ENCODE measurements at regions not wholly inside any gene's neighbourhood (a gene's known extent, or its start where the extent isn't known, plus 50 kb on each side); places are given as distances from the start of the nearest gene placed in this dataset.
"Not testable (repeated sequence)": the region's sequence is repeated elsewhere in the genome, so short reads cannot be mapped to it uniquely, and the experiment has no call there.

DNA sequence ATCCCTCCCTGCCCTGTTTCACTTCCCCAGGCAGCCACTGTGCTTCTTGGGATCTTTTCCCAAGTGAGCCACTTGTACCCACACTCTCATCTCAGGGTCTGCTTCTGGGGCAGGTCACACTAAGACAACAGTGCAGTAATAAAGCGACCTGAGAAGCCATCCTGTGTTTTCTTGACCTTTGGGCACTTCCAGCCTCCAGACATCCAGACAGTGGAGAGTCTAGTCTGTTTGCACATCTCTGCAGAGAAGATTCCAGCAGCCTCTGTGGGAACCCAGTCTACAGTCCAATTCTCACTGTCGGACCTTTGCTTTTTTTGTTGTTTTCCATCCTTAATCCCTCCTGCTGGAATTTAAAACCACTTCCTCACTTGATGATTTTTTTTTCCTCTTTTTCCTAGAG lies 50.3 kb upstream of the ATP6AP2 start:
- no peak for DNase-seq (ENCODE audit: low read depth in 2 of 2)

DNA sequence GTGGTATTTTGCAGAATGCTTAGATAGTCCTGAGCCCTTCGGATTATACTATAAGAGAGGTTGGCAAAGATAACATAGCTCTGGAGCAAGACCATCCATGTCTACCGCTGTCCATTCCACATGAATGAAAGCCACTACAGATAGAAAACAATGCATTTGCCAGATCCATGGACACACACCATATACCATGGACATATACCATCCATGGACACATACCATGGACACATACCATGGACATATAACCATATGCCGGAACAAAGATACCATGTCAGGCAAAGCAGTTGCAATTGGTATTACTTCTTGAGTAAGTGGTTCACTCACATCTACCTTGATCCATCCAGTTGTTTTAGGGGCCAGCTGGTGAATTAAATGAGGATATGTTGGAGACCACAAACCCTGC lies 53.2 kb upstream of the ATP6AP2 start:
- no peak for DNase-seq (ENCODE audit: low read depth in 2 of 2)

DNA sequence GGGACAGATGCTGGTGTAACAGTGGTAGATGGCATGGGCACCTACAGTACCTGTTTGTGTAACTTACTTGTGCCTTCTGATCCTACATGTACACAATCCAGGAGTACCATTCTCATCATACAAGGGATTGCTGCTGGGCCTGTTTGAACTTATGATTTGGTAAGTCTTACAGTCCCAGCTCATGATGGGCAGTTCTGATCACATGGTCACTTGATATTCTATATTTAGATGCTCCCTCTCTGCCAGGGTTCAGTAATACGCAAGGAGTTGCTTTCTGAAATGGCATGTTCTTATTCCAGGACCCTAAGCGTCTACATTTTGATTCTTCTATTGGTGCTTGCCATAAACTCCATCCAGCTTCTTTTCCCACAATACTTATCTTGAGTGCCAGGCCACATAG lies 54.4 kb upstream of the ATP6AP2 start:
- no peak for DNase-seq (ENCODE audit: low read depth in 2 of 2)

DNA sequence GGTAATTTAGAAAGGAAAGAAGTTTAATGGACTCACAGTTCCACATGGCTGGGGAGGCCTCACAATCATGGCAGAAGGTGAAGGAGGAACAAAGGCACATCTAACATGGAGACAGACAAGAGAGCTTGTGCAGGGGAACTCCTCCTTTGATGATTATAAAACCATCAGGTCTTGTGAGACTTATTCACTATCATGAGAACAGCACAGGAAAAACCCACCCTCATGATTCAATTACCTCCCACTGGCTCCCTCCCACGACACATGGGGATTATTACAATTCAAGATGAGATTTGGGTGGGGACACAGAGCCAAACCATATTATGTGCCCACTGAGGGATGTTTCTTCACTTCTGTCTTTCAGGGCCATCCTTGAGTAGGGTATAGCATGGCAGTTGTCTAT lies 54.9 kb upstream of the ATP6AP2 start:
- DNase-seq (ENCODE audit: low read depth in 2 of 2), result not testable (repeated sequence)

DNA sequence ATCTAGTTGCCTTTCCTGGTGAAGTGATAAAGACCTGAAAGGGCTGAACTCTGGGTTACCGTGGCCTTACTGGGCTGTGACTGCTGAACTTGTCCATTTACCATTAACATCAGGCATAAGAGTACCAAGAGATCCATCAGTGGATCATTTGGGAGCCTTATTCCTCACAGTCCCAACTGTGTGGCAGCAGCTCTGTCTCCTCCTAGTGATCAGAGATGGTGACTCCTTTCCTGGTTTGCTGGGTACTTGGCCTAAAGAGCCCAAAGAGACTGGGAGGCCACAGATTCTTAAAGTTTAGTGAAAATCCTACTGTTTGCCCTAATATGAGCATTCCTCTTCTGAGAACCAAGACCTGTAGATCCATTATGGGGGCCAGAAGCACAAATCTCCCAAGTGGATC lies 56.3 kb upstream of the ATP6AP2 start:
- no peak for DNase-seq (ENCODE audit: low read depth in 2 of 2)

DNA sequence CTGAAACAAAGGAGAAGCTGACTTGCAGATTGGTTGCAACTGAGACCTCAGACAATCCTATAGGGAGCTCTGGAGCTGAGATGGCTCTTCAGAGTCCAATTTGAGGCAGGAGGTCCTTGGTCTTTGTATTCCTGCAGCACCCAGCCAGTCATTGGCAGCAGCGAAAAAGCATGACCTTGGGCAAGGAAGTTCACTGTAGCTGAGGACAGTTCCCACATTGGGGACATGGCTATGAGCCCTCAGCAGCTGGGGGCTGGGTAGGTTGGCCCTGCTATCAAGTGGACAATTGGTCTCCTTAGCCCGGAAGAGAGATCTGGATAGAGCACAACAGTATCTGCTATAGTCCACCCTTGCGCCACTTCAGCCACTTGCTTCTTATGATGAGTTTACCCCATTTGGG lies 56.9 kb upstream of the ATP6AP2 start:
- DNase-seq (ENCODE audit: low read depth in 2 of 2), result no peak

DNA sequence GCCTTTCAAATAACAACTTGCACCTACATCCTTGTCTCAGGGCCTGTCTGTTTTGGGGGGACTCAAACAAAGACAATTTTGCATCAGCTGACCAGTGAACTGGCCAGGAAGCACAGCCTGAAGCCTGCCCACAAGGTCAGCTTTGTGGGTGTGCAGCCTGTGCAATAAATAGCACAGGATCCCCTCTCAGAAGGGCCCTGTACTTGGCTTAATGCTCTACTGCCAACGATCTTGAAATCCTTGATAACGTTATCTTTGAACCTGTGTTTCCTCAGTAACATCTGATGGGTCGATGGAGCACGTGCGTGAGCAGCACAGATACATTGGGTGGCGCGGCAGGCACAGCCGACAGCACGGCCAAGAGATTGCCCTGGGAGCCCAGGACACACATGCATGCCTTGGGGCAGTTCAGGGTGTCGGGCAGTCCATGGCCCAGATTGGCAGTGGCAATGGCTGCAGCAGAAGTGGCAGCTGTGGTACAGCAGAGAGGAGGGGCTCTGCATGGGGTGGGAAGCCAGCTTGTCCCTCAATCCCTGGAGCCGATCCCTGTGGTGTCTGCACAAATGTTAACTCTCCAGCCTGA lies 58.8 kb upstream of the ATP6AP2 start:
- no peak for DNase-seq (ENCODE audit: low read depth in 2 of 2)

DNA sequence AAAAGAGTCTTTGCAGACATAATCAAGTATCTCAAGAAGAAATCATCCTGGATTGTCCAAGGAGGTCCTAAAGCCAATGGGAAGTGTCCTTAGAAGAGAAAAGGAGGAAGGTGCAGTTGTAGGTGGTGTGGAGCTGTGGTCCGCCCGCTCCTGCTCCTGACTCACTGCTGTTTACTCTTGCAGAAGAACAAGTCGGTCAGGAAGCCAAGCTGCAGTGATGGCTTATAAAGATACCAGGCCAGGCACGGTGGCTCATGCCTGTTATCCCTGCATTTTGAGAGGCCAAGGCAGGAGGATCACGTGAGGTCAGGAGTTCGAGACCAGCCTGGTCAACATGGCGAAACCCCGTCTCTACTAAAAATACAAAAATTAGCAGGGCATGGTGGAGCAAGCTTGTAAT lies 66.4 kb upstream of the ATP6AP2 start:
- no peak for DNase-seq (ENCODE audit: low read depth in 2 of 2)

DNA sequence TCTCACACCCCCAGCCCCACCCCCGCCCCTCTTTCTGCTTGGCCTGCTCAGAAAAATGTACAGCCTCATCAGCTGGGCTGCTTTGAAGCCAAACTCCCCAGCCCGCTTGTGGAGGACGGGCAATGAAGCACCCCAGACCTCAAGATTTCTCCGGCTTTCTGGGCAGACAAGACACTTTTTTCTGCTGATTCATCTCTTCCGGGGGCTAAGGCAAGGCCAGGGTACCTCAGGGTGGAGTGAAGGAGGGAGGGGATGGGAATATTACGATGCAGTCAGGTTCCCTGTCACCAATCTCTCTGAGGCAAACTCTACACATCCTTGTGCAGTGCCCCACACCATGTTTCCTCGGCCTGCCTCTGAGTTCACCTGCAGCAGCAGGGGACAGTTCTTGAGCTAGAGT lies 66.9 kb upstream of the ATP6AP2 start:
- DNase-seq (ENCODE audit: low read depth in 2 of 2), result no peak

DNA sequence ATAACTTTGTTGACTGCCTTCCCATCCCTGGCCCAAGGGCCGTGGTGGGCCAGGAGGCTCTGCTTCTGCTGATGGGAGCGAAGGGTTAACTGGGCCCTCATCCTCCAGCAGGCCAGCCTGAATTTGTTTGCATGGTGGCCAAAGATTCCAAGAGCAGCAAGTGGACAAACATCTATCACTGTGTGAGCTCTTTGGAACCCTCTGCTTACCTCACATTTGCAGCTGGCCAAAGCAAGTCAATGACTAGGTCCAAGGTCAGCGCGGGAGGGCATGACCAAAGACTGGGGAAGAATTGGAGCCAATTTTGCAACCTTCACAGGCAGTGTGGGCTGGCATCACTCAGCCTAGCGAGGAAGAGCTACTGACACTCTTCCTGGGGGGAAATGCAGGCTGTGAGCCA lies 67.8 kb upstream of the ATP6AP2 start:
- DNase-seq (ENCODE audit: low read depth in 2 of 2), result no peak

DNA sequence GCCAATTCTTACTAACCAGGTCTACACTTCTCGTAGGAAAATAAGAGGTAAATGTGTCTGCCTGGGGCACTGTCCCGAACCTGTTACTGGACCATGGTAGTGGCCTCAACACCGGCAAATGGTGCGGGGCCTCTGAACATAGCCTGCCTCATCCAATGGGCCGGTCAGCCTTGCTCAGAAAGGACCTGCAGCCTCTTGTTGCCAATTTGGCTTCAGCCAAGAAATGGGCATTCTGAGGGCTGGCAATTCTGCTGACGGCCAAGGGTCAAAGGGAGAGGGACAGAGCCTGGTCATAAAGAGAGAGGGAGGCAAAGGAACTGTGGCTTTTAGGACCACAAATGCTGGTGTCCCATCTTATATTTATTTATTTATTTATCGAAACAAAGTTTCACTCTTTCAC lies 69.5 kb upstream of the ATP6AP2 start:
- DNase-seq (ENCODE audit: low read depth in 2 of 2), result no peak

DNA sequence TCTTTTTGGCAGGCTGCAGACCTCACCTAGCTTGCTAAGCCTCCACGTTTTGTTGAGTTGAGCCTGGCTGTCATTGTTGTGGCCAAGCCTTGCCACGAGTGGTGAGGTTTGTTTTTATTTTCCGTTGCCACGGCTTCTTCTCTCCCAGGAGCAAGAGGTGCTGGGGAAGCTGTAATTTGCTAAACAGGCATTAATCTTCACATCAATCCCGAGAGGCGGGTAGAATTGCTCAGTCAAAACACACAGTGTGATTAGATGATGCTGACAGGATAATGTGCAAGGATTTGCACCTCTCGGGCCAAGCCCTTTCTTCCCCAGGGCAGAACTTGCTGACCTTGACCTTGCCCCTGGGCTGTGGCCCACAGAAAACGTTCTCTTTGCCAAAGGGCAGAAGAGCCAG lies 72.2 kb upstream of the ATP6AP2 start:
- no peak for DNase-seq (ENCODE audit: low read depth in 2 of 2)

DNA sequence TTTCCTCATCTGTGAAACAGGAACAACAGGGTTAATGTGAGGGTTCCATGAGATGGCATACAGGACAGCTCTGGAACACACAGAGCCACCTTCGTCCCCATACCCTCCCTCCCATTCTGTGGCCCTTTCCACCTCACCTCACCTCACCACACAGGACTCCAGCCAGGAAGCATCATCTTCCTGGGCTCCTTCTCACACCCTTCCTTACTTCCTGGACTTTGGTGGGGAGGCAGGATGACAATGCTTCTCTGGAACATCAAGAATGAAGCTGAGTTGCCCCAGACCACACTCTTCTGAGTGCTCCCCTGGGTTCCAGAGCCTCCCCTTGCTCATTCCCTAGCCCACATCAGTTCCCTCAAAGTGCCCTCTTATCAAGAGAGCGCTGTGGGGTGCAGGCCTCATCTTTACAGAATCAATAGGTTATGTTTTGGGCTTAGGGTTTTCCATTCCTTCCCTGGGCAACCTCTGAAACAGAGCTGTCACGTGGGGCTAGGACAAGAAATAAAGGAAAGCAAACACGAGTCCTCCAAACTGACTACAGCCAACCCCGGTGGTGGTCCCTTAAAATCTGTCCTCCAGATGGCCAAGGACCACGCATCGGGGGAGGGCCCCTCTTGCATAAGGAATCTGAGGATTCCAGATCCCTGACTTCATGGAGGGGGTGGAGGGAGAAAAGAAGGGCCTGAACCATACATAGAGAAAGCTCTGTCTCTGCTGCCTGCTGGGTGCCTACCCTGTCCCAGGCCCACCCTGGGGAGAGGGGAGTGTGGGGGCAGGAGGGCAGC lies 74.4 kb upstream of the ATP6AP2 start:
- no peak for DNase-seq (ENCODE audit: low read depth in 2 of 2)

DNA sequence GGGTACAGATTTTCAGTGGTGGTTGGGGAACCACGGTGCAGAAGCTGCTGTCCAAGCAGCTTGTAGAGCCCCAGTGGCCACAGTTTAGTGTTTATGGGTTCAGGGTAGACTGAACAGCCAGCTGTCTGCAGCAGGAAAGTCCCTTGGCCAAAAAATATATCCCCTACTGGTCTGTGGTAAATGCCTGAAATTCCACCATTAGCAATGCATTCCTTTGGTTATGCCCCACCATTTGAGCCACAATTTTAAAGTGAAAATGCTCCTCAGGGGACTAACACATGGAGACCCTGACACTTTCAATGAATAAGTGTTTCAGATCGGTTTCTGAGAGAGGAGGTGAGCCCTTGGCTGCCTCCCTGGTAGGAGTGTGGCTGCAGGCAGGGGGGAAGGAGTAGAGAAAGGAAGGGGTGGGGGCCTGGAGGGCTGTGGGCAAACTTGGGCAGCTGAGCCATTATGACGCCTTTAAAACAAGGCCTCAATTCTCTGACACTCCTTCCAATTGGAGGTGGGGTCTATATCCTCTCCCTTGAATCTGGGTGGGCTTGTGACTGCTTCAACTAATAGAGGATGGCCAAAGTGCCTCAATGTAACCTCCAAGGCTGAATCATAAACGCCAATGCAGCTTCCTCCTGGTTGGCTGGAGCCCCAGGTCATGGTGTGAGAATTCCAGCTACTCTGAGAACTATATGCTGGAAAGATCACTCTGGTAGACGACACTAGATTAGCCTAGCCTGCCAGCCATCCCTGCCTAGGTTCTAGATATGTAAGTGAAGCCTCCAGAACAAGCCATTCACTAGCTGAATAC lies 75.8 kb upstream of the ATP6AP2 start:
- DNase-seq (ENCODE audit: low read depth in 2 of 2), result no peak

DNA sequence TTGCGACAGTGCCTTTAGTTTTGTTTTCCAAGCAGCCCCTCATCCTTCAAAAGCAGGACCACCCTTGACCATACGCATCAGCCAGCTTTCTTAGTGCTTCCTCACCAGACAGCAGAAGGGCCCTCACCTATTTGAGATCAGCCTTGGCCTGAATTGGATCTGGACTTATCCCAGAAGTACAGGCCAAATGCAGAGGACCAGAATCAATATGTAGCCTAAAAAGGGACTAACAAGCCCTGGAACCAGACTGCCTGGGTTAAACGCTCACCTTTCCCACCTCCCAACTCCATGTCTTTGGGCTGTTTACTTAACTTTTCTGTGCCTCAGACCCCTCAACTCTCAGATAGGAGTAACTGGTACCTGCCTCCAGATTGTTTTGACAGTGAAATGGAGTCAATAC lies 77.7 kb upstream of the ATP6AP2 start:
- DNase-seq (ENCODE audit: low read depth in 2 of 2), result no peak

DNA sequence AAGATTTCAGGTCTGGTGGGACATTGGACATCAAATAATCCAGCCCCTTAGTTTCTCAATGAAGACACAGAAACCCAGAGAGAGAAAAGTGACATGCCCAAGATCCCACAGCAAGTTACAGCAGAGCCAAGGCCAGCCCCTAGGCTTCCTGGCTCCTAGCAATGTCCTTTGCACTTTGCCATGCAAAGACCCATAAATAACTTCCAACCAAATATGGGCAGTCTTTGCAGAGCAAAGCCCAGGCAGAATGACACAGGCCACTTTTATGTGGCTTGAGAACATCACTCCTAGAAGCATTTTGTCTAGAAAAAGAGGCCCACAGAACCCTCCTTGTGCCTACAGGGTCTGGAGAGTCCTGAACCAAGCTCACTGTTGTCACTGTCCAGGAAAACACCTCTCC lies 78.1 kb upstream of the ATP6AP2 start:
- DNase-seq (ENCODE audit: low read depth in 2 of 2), result no peak

DNA sequence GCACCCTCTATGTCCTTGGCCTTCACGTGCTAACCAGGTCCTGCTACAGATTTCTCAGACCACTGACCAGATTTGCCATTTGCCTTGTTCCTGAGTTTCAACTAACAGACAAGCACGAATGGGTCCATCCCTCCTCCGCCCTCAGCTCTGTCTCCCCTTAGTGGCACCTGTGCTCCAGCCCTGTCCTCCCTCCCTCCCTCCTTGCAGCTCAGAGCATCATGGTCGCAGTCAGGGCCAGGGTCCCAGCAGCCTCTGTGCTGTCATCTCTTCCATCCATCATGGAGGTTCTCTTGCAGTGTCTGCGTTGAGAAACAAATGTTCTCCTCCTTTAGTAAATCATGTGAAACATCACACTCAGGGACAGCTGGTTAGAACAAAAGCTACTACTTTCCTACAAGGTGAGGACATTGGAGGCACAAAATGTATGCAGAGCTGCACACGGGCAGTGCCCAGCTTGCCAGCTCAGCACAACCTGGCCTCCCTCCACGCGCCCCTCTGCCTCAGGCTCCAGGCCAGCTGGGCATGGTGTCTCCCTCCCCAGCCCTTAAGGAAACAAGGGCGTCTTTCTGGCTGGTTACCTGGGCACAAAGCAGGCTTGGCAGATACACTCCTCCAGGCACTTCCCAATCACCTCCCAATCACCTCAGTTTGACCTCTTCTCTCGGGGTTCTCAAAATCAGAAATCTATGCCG lies 79.5 kb upstream of the ATP6AP2 start:
- no peak for DNase-seq (ENCODE audit: low read depth in 2 of 2)

DNA sequence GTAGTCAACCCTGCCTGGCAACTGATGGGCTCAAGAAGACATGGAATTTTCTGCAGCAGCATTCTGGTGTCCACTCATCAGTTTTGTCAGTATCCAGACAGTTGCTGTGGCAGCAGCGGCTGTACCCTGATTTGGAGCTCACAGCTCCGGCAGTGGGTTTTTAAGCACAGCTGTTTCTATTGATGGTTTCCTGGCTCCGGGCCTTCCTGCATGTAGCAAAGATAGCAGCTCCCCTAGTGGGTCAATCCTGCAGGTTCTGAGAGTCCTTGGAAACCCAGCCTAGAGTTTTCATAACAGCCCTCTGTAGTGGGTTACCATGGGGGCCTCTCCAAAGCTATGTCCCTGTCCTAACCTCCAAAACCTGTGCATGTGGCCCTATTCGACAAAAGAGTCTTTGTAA lies 84.0 kb upstream of the ATP6AP2 start:
- no peak for DNase-seq (ENCODE audit: low read depth in 2 of 2)

DNA sequence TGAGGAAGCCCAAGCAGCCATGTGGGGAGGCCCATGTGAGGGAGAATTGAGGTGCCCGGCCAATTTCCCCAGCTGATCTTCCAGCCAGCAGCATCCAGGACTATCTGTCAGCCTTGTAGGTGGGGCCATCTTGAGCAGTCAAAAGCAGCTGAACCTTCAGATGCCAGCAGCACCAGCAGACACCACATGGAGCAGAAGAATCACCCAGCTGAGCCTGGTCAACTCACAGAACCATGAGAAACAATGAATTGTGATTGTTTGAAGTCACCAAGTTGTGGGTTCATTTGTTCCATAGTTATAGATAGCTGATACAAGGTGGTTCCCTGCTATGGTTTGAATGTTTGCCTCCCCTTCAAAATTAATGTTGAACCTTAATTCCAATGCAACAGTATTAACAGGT lies 85.1 kb upstream of the ATP6AP2 start:
- no peak for DNase-seq (ENCODE audit: low read depth in 2 of 2)

DNA sequence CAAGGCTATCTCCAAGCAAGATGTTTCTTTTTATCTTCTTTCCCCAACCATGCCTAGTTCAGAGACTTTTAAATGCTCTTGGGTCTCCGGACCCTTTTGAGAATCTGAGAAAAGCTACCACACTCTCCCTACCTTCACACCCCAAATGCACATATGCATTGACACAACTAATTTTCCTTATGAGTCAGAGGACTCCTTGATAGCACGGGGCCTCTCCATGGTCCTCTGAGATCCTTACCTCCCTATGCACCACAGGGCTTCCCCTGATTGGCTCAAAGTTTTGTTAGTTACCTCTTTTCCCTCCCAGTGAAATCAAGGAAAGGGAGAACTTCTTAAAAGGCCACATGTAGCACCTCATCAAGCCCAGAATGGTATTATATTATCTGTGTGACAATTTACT lies 86.8 kb upstream of the ATP6AP2 start:
- no peak for DNase-seq (ENCODE audit: low read depth in 2 of 2)

DNA sequence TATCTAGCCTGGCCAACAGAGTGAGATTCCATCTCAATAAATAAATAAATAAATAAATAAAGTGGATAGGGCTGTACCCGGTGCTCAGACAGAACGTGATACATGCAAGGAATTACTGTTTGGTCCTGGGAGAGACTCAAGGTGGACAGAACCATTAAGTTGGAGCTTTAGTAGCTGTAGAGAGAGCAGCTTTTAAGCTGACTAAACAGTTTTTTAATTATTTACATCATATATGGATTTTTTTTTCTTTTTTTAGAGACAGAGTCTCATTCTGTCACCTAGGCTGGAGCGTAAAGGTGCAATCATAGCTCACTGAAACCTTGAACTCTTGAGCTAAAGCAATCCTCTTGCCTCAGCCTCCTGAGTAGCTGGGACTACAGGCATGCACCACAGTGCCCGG lies 92.5 kb upstream of the ATP6AP2 start:
- no peak for DNase-seq (ENCODE audit: low read depth in 2 of 2)

DNA sequence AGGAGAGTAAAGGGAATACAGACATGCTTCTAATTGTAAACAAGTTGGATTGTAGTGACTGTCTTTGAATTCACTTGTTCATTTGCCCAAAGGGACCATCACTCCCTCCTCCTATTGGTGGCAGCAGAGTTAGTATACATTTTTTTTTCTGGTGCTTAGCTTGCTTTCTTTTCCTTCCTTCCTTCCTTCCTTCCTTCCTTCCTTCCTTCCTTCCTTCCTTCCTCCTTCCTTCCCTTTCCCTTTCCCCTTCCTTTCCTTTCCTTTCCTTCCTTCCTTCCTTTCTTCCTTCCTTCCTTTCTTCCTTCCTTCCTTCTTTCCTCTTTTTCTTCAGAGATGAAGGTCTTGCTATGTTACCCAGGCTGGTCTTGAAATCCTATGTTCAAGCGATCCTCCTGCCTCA lies 94.8 kb upstream of the ATP6AP2 start:
- no peak for DNase-seq (ENCODE audit: low read depth in 2 of 2)
